Hepatocyte (in vitro differentiated cells): ENCODE measurements at regions not wholly inside any gene's neighbourhood (a gene's known extent, or its start where the extent isn't known, plus 50 kb on each side); places are given as distances from the start of the nearest gene placed in this dataset.
"Not testable (repeated sequence)": the region's sequence is repeated elsewhere in the genome, so short reads cannot be mapped to it uniquely, and the experiment has no call there.

Experiments used
- DNase-seq: peaks from one replicate; pipeline ENCODE4 v3.0.0-alpha.2; 2016; ENCODE audit warnings: low spot score
- H2AFZ ChIP-seq: fragments of 200-600 bp; sonication (generic); 2 replicates; pipeline ENCODE4 v1.6.0; 2016; ENCODE audit warnings: antibody characterized with exemption, mild to moderate bottlenecking
- H3K27ac ChIP-seq: fragments of 200-600 bp; sonication (generic); 2 replicates; pipeline ENCODE4 v1.5.1; 2016; ENCODE audit warnings: mild to moderate bottlenecking
- H3K27me3 ChIP-seq: fragments of 200-600 bp; sonication (generic); 2 replicates; pipeline ENCODE4 v1.6.1; 2016
- H3K36me3 ChIP-seq: fragments of 200-600 bp; sonication (generic); replicated peaks from 2 replicates; pipeline ENCODE4 v1.5.1; 2016; ENCODE audit warnings: low read depth; ENCODE audit not compliant: insufficient read depth
- H3K4me1 ChIP-seq: fragments of 200-600 bp; sonication (generic); 2 replicates; pipeline ENCODE4 v1.5.1; 2016; ENCODE audit warnings: mild to moderate bottlenecking, moderate library complexity; ENCODE audit not compliant: insufficient read depth
- H3K4me2 ChIP-seq: fragments of 200-600 bp; sonication (generic); 2 replicates; pipeline ENCODE4 v1.6.0; 2016
- H3K4me3 ChIP-seq: fragments of 200-600 bp; sonication (generic); 2 replicates; pipeline ENCODE4 v1.5.1; 2016; ENCODE audit warnings: mild to moderate bottlenecking
- H3K79me2 ChIP-seq: fragments of 200-600 bp; sonication (generic); 2 replicates; pipeline ENCODE4 v1.6.0; 2017; ENCODE audit warnings: mild to moderate bottlenecking
- H3K9me2 ChIP-seq: fragments of 200-600 bp; sonication (generic); replicated peaks from 2 replicates; pipeline ENCODE4 v1.6.0; 2017; ENCODE audit warnings: mild to moderate bottlenecking; ENCODE audit not compliant: insufficient read depth
- H3K9me3 ChIP-seq: fragments of 200-600 bp; sonication (generic); 2 replicates; pipeline ENCODE4 v1.5.1; 2016; ENCODE audit warnings: low read depth, mild to moderate bottlenecking
- H4K20me1 ChIP-seq: fragments of 200-600 bp; sonication (generic); 2 replicates; pipeline ENCODE4 v1.6.0; 2016; ENCODE audit warnings: mild to moderate bottlenecking; ENCODE audit not compliant: insufficient read depth, poor library complexity, severe bottlenecking
- EZH2 ChIP-seq: fragments of 200-600 bp; sonication (generic); IDR thresholded peaks from 2 replicates; pipeline ENCODE4 v1.6.1; 2016; ENCODE audit warnings: antibody characterized with exemption, mild to moderate bottlenecking, borderline replicate concordance
- EZH2phosphoT487 ChIP-seq: fragments of 200-600 bp; sonication (generic); IDR thresholded peaks from one replicate; pipeline ENCODE4 v1.6.1; 2018; ENCODE audit warnings: antibody characterized with exemption, mild to moderate bottlenecking, low read depth, moderate library complexity; ENCODE audit not compliant: unreplicated experiment, severe bottlenecking
- WGBS: methylation state at CpG from one replicate; pipeline ENCODE4 v1.1.6; 2016; ENCODE audit warnings: low lambda C conversion rate; ENCODE audit errors: missing lambda C conversion rate; 5-methylcytosine and 5-hydroxymethylcytosine counted together
- TF ChIP-seq, protein P1 (sequence below): fragments of 200-600 bp; sonication (generic); IDR thresholded peaks from 2 replicates; pipeline ENCODE4 v1.5.1; 2016; ENCODE audit warnings: antibody characterized with exemption, mild to moderate bottlenecking; ENCODE audit not compliant: poor library complexity

DNA sequence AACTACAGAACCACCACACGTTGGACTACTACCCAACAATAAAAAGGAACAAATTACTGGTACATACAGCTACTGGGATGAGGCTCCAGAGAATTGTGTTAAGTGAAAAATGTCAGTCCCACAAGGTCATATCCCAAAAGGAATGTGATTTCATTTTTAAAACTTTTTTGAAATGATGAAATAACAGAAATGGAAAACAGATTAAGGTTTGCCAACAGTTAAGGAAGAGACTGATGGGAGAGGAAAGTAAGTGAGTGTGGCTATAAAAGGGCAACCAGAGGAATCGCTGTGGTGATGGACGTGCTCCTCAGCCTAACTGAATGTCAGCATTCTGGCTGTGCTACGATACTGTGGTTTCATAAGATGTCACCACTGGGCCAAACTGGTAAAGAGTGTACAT lies 512.8 kb downstream of the UQCRFS1 start:
- H3K36me3 ChIP-seq, result no peaks in the 10 kb centered on the region
- TF ChIP-seq EZH2, result no peak
- H3K9me2 ChIP-seq, result no peaks in the 10 kb centered on the region
- no peaks in the 10 kb centered on the region for H4K20me1 ChIP-seq
- no peak overlapping the region for H3K4me3 ChIP-seq
- H3K79me2 ChIP-seq, result no peaks in the 10 kb centered on the region
- H3K27ac ChIP-seq, result no peak overlapping the region
- H3K4me1 ChIP-seq, result no peaks in the 10 kb centered on the region
- H3K27me3 ChIP-seq, result no peaks in the 10 kb centered on the region
- no peak overlapping the region for H3K4me2 ChIP-seq
- no peak for DNase-seq
- WGBS, result 79% methylated on average over 4 of the region's 4 CpGs
- H3K9me3 ChIP-seq, result no peaks in the 10 kb centered on the region
- H2AFZ ChIP-seq, result no peak overlapping the region

DNA sequence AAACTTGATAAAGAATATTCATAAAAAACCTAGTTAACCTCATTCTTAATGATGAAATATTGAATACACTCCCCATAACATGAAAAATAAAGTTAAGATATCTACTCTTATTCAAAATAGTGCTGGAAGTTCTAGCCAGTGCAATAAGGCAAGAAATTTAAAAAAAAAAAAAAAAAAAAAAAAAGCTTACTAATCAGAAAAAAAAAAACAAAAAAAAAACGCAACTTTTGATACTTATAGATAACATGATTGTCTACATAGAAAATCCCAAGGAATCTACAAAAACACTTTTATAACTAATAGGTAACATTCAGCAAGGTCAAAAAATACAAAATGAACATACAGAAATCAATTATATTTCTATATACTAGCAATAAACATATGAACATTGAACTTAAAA lies 515.6 kb downstream of the UQCRFS1 start:
- no peak overlapping the region for H3K27ac ChIP-seq
- DNase-seq, result no peak
- no peaks in the 10 kb centered on the region for H4K20me1 ChIP-seq
- H3K4me1 ChIP-seq, result no peaks in the 10 kb centered on the region
- H3K9me3 ChIP-seq, result no peaks in the 10 kb centered on the region
- H3K27me3 ChIP-seq, result no peaks in the 10 kb centered on the region
- H3K9me2 ChIP-seq, result no peaks in the 10 kb centered on the region
- no peak overlapping the region for H2AFZ ChIP-seq
- no peak for TF ChIP-seq EZH2
- 71% methylated on average over 1 of the region's 1 CpG for WGBS
- H3K4me3 ChIP-seq, result no peak overlapping the region
- no peaks in the 10 kb centered on the region for H3K79me2 ChIP-seq
- no peak overlapping the region for H3K4me2 ChIP-seq
- no peaks in the 10 kb centered on the region for H3K36me3 ChIP-seq

DNA sequence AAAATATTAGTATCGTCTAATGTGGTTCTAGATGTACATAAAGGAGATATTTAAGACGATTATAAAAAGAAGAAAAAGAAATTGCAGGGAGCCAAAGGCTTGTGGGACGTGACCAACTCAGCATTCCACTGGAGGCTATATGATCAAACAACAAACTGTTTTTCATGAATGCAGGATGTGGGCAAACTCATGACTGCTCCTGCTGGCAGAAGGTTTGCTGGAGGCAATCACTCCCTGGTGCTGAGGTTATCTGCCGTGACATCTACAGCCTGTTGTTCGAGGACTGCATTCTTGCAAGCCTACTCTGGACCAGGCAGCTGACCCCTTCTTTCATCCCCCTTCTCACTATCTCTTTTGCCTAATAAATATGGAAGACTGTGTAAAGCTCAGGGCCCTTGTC lies 518.1 kb downstream of the UQCRFS1 start:
- no peaks in the 10 kb centered on the region for H3K79me2 ChIP-seq
- H3K9me2 ChIP-seq, result no peaks in the 10 kb centered on the region
- no peak overlapping the region for H3K4me3 ChIP-seq
- H3K36me3 ChIP-seq, result no peaks in the 10 kb centered on the region
- no peaks in the 10 kb centered on the region for H3K27me3 ChIP-seq
- 63% methylated on average over 5 of the region's 5 CpGs for WGBS
- TF ChIP-seq EZH2phosphoT487 (no peak), EZH2 (no peak)
- TF ChIP-seq, protein P1, sequence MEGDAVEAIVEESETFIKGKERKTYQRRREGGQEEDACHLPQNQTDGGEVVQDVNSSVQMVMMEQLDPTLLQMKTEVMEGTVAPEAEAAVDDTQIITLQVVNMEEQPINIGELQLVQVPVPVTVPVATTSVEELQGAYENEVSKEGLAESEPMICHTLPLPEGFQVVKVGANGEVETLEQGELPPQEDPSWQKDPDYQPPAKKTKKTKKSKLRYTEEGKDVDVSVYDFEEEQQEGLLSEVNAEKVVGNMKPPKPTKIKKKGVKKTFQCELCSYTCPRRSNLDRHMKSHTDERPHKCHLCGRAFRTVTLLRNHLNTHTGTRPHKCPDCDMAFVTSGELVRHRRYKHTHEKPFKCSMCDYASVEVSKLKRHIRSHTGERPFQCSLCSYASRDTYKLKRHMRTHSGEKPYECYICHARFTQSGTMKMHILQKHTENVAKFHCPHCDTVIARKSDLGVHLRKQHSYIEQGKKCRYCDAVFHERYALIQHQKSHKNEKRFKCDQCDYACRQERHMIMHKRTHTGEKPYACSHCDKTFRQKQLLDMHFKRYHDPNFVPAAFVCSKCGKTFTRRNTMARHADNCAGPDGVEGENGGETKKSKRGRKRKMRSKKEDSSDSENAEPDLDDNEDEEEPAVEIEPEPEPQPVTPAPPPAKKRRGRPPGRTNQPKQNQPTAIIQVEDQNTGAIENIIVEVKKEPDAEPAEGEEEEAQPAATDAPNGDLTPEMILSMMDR, result no peak
- no peaks in the 10 kb centered on the region for H3K9me3 ChIP-seq
- DNase-seq, result no peak
- no peaks in the 10 kb centered on the region for H4K20me1 ChIP-seq
- H2AFZ ChIP-seq, result no peak overlapping the region
- H3K4me2 ChIP-seq, result no peak overlapping the region
- H3K4me1 ChIP-seq, result no peaks in the 10 kb centered on the region
- no peak overlapping the region for H3K27ac ChIP-seq

DNA sequence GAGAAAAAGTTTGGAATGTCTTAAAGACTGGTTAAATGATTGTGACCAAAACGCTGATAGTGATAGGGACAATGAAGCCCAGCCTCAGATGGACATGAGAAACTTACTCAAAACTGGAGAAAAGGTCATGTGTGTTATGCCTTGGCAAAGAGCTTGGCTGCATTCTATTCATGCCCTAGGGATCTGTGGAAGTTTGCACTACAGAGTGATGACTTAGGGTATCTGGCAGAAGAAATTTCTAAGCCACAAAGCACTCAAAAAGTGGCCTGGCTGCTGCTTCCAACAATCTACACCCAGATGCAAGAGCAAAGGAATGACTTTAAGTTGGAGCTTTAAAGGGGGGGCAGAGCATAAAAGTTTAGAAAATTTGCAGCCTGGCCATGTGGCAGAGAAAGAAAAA lies 521.3 kb downstream of the UQCRFS1 start:
- Histone ChIP-seq H4K20me1 (no peaks in the 10 kb centered on the region), H3K9me2 (no peaks in the 10 kb centered on the region), H2AFZ (no peak overlapping the region), H3K4me2 (no peak overlapping the region), H3K79me2 (no peaks in the 10 kb centered on the region), H3K4me3 (no peak overlapping the region), H3K27me3 (no peaks in the 10 kb centered on the region), H3K27ac (no peak overlapping the region), H3K9me3 (no peaks in the 10 kb centered on the region), H3K36me3 (no peaks in the 10 kb centered on the region), H3K4me1 (no peaks in the 10 kb centered on the region)
- WGBS, result 74% methylated on average over 1 of the region's 1 CpG
- TF ChIP-seq, protein P1, result no peak
- TF ChIP-seq EZH2, result no peak
- TF ChIP-seq EZH2phosphoT487, result no peak
- DNase-seq, result no peak

DNA sequence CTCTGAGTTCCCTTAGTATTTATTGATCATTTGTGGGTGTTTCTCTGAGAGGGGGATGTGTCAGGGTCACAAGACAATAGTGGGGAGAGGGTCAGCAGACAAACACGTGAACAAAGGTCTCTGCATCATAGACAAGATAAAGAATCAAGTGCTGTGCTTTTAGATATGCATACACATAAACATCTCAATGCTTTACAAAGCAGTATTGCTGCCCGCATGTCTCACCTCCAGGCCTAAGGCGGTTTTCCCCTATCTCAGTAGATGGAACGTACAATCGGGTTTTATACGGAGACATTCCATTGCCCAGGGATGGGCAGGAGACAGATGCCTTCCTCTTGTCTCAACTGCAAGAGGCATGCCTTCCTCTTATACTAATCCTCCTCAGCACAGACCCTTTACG lies 523.5 kb downstream of the UQCRFS1 start:
- not testable (repeated sequence) for H3K9me2 ChIP-seq, H3K4me2 ChIP-seq, H3K27me3 ChIP-seq, H3K9me3 ChIP-seq, H3K36me3 ChIP-seq, H3K27ac ChIP-seq, H2AFZ ChIP-seq, DNase-seq, H3K4me3 ChIP-seq, H3K4me1 ChIP-seq, H3K79me2 ChIP-seq, H4K20me1 ChIP-seq
- WGBS, result 86% methylated on average over 7 of the region's 7 CpGs
